ENCODE measurements at regions not wholly inside any gene's neighbourhood (a gene's known extent, or its start where the extent isn't known, plus 50 kb on each side); places are given as distances from the start of the nearest gene placed in this dataset.

DNA sequence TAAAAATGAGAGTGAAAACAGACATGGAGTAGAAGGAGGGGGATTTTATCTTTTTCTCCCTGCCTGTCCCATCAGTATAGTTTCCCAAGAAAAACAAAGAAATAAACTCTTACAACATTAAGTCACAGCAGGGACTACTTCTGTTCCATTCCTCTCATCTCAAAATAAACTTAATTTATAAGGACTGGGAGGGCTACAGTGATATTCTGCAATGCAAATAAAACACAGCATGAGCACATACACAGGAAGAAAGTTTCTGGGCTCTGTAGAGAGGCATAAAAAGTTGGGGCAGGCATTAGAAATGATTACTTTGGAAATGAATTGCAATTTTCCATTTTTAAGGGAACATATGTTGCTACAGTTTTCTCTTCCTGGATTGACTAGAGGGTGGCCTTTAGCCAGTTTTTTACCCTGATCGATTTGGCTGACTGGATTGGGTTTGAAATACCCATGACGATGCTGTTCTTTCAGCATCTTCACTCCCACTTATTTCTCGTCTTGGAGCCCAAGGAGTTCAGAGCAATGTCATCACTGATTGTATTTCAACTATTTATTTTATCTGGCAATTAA, 157.1 kb downstream of the ACTR3 start:
- in situ Hi-C loops (cut with HindIII; ENCODE audit: low sequenced_read_pairs), result no loop called here
- H3K4me3 ChIP-seq (ENCODE audit: low read depth, low read length), result no peak overlapping the region
- DNase-seq (ENCODE audit: low read depth), result no peak
- TF ChIP-seq, protein P1, sequence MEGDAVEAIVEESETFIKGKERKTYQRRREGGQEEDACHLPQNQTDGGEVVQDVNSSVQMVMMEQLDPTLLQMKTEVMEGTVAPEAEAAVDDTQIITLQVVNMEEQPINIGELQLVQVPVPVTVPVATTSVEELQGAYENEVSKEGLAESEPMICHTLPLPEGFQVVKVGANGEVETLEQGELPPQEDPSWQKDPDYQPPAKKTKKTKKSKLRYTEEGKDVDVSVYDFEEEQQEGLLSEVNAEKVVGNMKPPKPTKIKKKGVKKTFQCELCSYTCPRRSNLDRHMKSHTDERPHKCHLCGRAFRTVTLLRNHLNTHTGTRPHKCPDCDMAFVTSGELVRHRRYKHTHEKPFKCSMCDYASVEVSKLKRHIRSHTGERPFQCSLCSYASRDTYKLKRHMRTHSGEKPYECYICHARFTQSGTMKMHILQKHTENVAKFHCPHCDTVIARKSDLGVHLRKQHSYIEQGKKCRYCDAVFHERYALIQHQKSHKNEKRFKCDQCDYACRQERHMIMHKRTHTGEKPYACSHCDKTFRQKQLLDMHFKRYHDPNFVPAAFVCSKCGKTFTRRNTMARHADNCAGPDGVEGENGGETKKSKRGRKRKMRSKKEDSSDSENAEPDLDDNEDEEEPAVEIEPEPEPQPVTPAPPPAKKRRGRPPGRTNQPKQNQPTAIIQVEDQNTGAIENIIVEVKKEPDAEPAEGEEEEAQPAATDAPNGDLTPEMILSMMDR (IDR thresholded peaks at IDR 0.05; ENCODE audit: low read depth, low read length, missing control alignments), result no peak

DNA sequence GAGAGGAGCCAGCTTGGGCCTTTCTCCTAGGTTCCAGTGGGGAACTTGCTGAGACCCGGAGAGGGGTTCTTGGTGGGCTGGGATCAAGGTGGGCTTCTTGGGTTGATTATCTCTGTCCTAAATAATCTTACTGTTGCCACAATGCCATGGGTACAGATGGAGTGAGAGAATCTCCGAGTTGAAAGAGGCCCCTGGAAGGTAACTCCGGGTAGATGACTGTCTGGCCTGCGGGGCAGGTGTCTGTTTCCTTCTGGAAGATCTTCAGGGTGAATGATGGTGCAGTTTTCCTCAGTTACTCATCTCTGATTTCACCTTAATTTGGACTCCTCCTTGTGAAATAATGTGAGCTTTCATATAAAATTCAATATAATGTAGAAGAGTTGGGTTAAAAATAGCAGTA, 159.4 kb downstream of the ACTR3 start:
- TF ChIP-seq, protein P1 (IDR thresholded peaks at IDR 0.05; ENCODE audit: low read depth, low read length, missing control alignments), result no peak
- no peak overlapping the region for H3K4me3 ChIP-seq (ENCODE audit: low read depth, low read length)
- DNase-seq (ENCODE audit: low read depth), result no peak
- in situ Hi-C loops (cut with HindIII; ENCODE audit: low sequenced_read_pairs), result no loop called here

DNA sequence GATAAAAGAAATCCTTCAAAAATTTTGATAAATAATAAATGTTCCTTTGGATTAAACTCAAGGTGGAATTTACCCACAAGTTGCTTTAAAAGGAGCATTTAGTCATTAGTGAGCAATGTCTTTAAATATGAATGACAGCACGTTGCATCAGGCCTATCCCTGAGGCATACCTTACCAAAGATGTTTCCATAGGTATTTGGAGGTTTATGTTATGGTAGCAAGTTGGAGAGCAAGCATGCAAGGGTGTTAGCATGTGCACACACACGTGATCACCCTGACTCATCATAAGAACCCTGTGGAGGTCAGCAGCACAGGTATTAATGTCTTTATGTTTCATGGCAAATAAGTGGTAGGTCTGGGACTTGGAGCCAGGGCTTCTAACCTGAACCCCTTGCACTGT, 159.9 kb downstream of the ACTR3 start:
- TF ChIP-seq, protein P1 (IDR thresholded peaks at IDR 0.05; ENCODE audit: low read depth, low read length, missing control alignments), result no peak
- no peak for DNase-seq (ENCODE audit: low read depth)

DNA sequence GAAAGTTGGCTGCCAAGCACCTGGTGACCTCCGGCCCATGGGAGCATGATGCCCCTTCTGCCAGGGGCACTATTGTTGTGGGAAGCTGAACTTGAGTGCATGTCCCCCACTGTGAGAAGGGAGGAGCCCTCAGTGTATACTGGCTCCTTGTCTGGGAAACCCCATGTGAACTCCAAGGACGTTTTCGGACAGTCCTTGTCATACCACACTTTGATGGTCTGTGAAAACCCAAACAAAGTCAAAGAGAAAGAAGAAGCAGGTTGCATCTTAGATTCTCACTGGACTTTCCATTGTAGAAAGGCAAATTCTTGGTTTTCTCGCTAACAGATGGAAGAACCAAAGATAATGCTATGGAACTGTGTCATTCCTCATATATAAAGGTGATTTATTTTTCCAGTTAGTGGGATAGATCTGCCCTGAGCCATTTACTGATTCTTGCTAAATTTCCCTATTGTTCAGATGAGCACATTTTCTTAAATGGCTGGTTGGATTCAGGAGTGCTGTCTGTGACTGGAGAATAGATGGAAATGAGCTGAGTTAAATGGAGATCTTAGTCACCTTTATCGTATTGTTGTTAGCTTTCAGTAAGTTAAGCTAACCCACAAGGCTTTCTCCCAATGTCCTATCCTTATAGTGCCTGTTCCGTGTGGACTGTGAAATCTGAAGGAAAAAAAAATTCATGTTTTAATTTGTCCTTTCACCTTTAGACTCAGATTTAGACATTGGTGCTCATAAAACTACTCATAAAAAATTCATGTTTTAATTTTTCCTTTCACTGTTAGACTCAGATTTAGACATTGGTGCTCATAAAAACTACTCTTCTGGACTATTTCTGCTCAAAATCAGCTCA, 166.6 kb downstream of the ACTR3 start:
- H3K4me3 ChIP-seq (ENCODE audit: low read depth, low read length), result no peak overlapping the region
- TF ChIP-seq, protein P1 (IDR thresholded peaks at IDR 0.05; ENCODE audit: low read depth, low read length, missing control alignments), result no peak
- in situ Hi-C loops (cut with HindIII; ENCODE audit: low sequenced_read_pairs), result no loop called here
- DNase-seq (ENCODE audit: low read depth), result no peak

More for the DNA sequence above, 159.9 kb downstream of the ACTR3 start:
- in situ Hi-C loops (cut with HindIII; ENCODE audit: low sequenced_read_pairs), result no loop called here
- H3K4me3 ChIP-seq (ENCODE audit: low read depth, low read length), result no peak overlapping the region

DNA sequence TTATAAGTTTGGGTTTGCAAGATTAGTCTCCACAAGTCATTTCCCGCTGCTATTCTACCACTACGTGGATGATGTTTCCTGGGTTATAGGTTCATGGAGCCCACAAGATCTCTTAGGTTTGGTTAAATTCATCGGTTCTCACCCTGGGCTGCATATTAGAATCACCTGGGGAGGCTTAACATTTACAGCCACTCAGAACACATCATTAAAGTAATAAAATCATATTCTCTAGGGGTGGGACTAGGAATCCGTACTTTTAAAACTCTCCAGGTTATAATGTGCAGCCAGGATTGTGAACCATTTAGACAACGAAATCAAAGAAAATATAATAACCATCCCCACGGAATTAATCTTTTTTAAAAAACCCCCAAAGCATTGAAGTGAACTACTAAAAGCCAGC, 167.7 kb downstream of the ACTR3 start:
- TF ChIP-seq, protein P1 (IDR thresholded peaks at IDR 0.05; ENCODE audit: low read depth, low read length, missing control alignments), result no peak
- DNase-seq (ENCODE audit: low read depth), result no peak
- H3K4me3 ChIP-seq (ENCODE audit: low read depth, low read length), result no peak overlapping the region
- in situ Hi-C loops (cut with HindIII; ENCODE audit: low sequenced_read_pairs), result no loop called here

DNA sequence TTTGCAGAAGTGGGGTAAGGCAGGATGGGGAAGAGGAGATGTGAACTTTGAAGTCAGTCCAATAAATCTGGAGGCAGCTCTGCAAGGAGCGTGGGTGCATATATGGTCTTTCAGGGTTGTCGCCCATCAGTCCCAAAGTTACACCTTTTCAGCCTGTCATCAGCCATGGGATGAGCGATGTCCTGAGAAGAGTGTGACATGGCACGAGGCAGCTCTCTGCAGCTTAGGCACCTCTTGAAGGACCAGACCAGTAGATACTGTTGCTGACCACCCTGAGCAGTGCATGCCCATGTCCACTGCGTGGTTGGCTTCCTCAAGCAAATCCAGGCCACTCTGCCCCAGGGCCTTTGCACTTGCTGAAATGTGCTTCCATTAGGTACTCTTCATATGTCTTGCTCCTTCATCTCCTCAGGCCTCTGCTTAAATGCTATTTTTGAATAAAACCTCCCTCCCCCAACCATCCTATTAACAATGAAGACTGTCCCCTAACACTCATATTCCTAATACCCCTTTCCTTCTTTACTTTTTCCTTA, 171.7 kb downstream of the ACTR3 start:
- TF ChIP-seq, protein P1 (IDR thresholded peaks at IDR 0.05; ENCODE audit: low read depth, low read length, missing control alignments), result no peak
- H3K4me3 ChIP-seq (ENCODE audit: low read depth, low read length), result no peak overlapping the region
- no peak for DNase-seq (ENCODE audit: low read depth)
- in situ Hi-C loops (cut with HindIII; ENCODE audit: low sequenced_read_pairs), result no loop called here
